ENCODE measurements at regions not wholly inside any gene's neighbourhood (a gene's known extent, or its start where the extent isn't known, plus 50 kb on each side); places are given as distances from the start of the nearest gene placed in this dataset.

DNA sequence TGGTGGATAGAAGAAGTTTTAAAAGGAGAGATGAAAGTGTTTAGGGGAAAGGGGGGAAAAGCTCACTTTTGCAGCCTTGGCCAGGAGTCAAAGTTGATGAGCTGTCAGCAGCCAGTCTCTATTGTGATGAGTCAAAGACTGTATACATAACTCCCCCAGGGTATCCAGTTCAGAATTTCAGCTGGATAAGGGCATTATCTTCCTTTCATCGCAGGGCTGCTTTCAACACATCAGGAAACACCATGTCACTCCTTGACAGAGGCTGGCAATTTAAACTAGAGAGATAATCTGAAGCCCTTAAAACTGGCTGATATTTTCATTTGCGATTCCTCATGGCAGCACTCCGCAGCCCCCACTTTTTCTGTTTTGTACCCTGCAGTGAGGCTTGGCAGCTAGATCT lies 328.5 kb downstream of the TBX15 start:
- no peaks in the 10 kb centered on the region for H3K9me2 ChIP-seq (replicated peaks; ENCODE audit: low read depth, low read length)
- H3K79me2 ChIP-seq (ENCODE audit: insufficient read depth, low read length): no peaks in the 10 kb centered on the region
- H3F3A ChIP-seq (ENCODE audit: low read depth): no peaks in the 10 kb centered on the region
- H3K9ac ChIP-seq (ENCODE audit: low read depth, low read length, poor library complexity, severe bottlenecking): no peak overlapping the region
- no peaks in the 10 kb centered on the region for H3K36me3 ChIP-seq (ENCODE audit: insufficient read depth, low read length)
- no peak overlapping the region for H3K4me3 ChIP-seq (ENCODE audit: low read length, poor library complexity, severe bottlenecking)
- no peaks in the 10 kb centered on the region for H3K9me3 ChIP-seq (ENCODE audit: insufficient read depth, low read depth, low read length)
- no peaks in the 10 kb centered on the region for H4K20me1 ChIP-seq (ENCODE audit: insufficient read depth, low read length, poor library complexity, severe bottlenecking)
- no peak overlapping the region for H2AFZ ChIP-seq (ENCODE audit: low read length)
- no peaks in the 10 kb centered on the region for H3K27me3 ChIP-seq (ENCODE audit: insufficient read depth, low read length, poor library complexity, severe bottlenecking)
- TF ChIP-seq EZH2phosphoT487 (IDR thresholded peaks at IDR 0.05; ENCODE audit: borderline replicate concordance) (no peak), CTCF (conservative IDR thresholded peaks at IDR 0.05; ENCODE audit: low read length) (no peak)
- H3K4me1 ChIP-seq (ENCODE audit: insufficient read depth, low read length, poor library complexity, severe bottlenecking): no peaks in the 10 kb centered on the region
- no peak overlapping the region for H3K4me2 ChIP-seq (ENCODE audit: low read depth, low read length, poor library complexity, severe bottlenecking)

GRCh38 chr1:118650107-118650807 lies 337.9 kb downstream of the TBX15 start:
- H2AFZ ChIP-seq (ENCODE audit: low read length): no peak overlapping the region
- H3K9me3 ChIP-seq (ENCODE audit: insufficient read depth, low read depth, low read length): no peaks in the 10 kb centered on the region
- H4K20me1 ChIP-seq (ENCODE audit: insufficient read depth, low read length, poor library complexity, severe bottlenecking): no peaks in the 10 kb centered on the region
- H3K4me3 ChIP-seq (ENCODE audit: low read length, poor library complexity, severe bottlenecking): no peak overlapping the region
- H3K27me3 ChIP-seq (ENCODE audit: insufficient read depth, low read length, poor library complexity, severe bottlenecking): no peaks in the 10 kb centered on the region
- no peak overlapping the region for H3K4me2 ChIP-seq (ENCODE audit: low read depth, low read length, poor library complexity, severe bottlenecking)
- H3F3A ChIP-seq (ENCODE audit: low read depth): no peaks in the 10 kb centered on the region
- H3K4me1 ChIP-seq (ENCODE audit: insufficient read depth, low read length, poor library complexity, severe bottlenecking): no peaks in the 10 kb centered on the region
- H3K9me2 ChIP-seq (replicated peaks; ENCODE audit: low read depth, low read length): no peaks in the 10 kb centered on the region
- TF ChIP-seq CTCF (conservative IDR thresholded peaks at IDR 0.05; ENCODE audit: low read length) (no peak), EZH2phosphoT487 (IDR thresholded peaks at IDR 0.05; ENCODE audit: borderline replicate concordance) (no peak)
- H3K36me3 ChIP-seq (ENCODE audit: insufficient read depth, low read length): no peaks in the 10 kb centered on the region
- H3K9ac ChIP-seq (ENCODE audit: low read depth, low read length, poor library complexity, severe bottlenecking): no peak overlapping the region
- H3K79me2 ChIP-seq (ENCODE audit: insufficient read depth, low read length): no peaks in the 10 kb centered on the region

- Histone ChIP-seq H3K4me3 (ENCODE audit: low read length, poor library complexity, severe bottlenecking) (no peak overlapping the region), H3K27me3 (ENCODE audit: insufficient read depth, low read length, poor library complexity, severe bottlenecking) (no peaks in the 10 kb centered on the region), H3K9me2 (replicated peaks; ENCODE audit: low read depth, low read length) (no peaks in the 10 kb centered on the region), H3K79me2 (ENCODE audit: insufficient read depth, low read length) (no peaks in the 10 kb centered on the region), H4K20me1 (ENCODE audit: insufficient read depth, low read length, poor library complexity, severe bottlenecking) (no peaks in the 10 kb centered on the region), H3K9ac (ENCODE audit: low read depth, low read length, poor library complexity, severe bottlenecking) (no peak overlapping the region), H3F3A (ENCODE audit: low read depth) (no peaks in the 10 kb centered on the region), H3K9me3 (ENCODE audit: insufficient read depth, low read depth, low read length) (no peaks in the 10 kb centered on the region), H3K36me3 (ENCODE audit: insufficient read depth, low read length) (no peaks in the 10 kb centered on the region), H3K4me1 (ENCODE audit: insufficient read depth, low read length, poor library complexity, severe bottlenecking) (no peaks in the 10 kb centered on the region), H2AFZ (ENCODE audit: low read length) (no peak overlapping the region), H3K4me2 (ENCODE audit: low read depth, low read length, poor library complexity, severe bottlenecking) (no peak overlapping the region)
- no peak for TF ChIP-seq CTCF (conservative IDR thresholded peaks at IDR 0.05; ENCODE audit: low read length)
- TF ChIP-seq EZH2phosphoT487 (IDR thresholded peaks at IDR 0.05; ENCODE audit: borderline replicate concordance): no peak
Measured at GRCh38 chr1:118649369-118650106, 338.6 kb downstream of the TBX15 start.

All from Loucy (cell line).